ENCODE measurements at regions not wholly inside any gene's neighbourhood (a gene's known extent, or its start where the extent isn't known, plus 50 kb on each side); places are given as distances from the start of the nearest gene placed in this dataset.

DNA sequence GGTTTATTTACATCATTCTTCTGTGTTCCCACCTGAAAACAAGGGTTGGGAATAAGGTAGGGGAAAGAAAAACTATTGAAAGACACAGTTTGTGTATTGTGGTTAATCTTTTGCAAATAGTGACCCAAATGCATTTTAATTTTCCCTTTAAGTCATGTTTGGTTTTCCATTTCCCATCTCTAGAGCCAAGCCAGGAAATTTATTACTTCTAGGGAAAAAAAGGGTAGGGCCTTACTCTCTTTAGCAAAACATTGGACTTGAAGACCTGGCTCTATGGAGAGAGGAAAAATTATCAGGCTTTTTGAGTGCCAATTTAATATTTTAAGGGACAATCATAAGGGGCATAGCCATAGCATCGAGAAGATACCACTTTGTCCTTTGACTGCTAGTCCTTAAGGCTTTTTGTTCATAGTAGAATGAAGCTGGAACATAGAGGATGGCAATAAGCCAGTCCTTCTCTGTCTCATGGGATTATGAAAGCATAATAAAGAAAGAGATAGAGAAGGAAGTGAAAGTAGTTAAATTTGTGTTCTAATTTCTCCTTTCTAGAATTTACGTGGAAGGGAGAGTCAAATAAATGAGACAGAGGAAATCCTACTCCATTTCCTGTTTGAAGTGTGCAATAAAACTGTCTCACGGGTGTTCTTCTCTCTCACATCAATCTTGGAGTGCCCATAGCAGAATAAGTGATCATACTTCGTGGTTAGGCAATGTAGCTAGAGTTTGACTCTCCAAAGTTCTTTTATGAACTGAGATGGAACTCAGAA lies 50.9 kb upstream of the PPFIA2 start:
- in situ Hi-C loops (cut with MboI; ENCODE audit: low sequenced_read_pairs in 4 of 4) (no loop called here), intact Hi-C loops (cut with DNase I; ENCODE audit: low total_unique reads) (no loop called here)
- H3K9me3 ChIP-seq, result no peaks in the 10 kb centered on the region
- no peaks in the 10 kb centered on the region for H3K4me1 ChIP-seq
- DNase-seq (no peak), ATAC-seq (no peak)
- TF ChIP-seq, protein P1, sequence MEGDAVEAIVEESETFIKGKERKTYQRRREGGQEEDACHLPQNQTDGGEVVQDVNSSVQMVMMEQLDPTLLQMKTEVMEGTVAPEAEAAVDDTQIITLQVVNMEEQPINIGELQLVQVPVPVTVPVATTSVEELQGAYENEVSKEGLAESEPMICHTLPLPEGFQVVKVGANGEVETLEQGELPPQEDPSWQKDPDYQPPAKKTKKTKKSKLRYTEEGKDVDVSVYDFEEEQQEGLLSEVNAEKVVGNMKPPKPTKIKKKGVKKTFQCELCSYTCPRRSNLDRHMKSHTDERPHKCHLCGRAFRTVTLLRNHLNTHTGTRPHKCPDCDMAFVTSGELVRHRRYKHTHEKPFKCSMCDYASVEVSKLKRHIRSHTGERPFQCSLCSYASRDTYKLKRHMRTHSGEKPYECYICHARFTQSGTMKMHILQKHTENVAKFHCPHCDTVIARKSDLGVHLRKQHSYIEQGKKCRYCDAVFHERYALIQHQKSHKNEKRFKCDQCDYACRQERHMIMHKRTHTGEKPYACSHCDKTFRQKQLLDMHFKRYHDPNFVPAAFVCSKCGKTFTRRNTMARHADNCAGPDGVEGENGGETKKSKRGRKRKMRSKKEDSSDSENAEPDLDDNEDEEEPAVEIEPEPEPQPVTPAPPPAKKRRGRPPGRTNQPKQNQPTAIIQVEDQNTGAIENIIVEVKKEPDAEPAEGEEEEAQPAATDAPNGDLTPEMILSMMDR (IDR thresholded peaks at IDR 0.05 in 4 of 5, conservative IDR thresholded peaks at IDR 0.05 in 1 of 5), result no peak
- no peak for TF ChIP-seq POLR2A (IDR thresholded peaks at IDR 0.05)
- H3K27ac ChIP-seq, result no peak overlapping the region
- no peak overlapping the region for H3K4me3 ChIP-seq
- H3K27me3 ChIP-seq, result no peaks in the 10 kb centered on the region
- no peaks in the 10 kb centered on the region for H3K36me3 ChIP-seq

DNA sequence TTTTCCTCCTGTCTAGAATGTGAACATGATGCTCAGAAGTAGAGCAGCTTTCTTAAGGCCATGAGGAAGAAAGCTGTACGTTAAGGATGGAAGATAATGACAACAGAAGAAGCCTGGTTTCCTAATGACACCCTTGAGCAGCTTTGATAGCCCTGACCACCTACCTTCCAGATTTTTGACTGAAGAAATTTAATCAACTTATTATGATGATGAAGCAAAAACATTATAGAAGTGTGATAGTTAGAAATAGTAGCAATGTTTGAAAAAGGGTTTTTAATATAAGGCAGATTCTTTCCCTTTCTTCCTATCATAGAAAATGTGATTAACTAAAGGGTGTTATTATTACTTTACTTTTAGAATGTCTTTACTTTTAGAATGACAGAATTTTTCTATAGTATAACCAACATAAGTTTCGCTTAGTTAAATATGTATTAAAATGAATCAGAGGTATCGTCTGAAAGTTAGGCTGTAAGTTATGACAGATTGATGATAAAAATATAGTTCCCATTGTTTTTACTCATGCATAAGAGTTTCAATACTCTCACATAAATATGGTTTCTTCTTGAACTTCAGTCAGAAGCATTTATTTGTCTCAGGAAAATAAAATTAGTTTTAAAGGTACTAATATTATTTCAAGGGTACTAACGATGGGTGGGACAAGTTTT lies 50.1 kb upstream of the PPFIA2 start:
- no peaks in the 10 kb centered on the region for H3K36me3 ChIP-seq
- TF ChIP-seq, protein P1 (IDR thresholded peaks at IDR 0.05 in 4 of 5, conservative IDR thresholded peaks at IDR 0.05 in 1 of 5), result no peak
- TF ChIP-seq POLR2A (IDR thresholded peaks at IDR 0.05), result no peak
- H3K27ac ChIP-seq, result no peak overlapping the region
- in situ Hi-C loops (cut with MboI; ENCODE audit: low sequenced_read_pairs in 4 of 4) (no loop called here), intact Hi-C loops (cut with DNase I; ENCODE audit: low total_unique reads) (no loop called here)
- H3K4me1 ChIP-seq, result no peaks in the 10 kb centered on the region
- no peaks in the 10 kb centered on the region for H3K9me3 ChIP-seq
- no peak for DNase-seq
- no peak for ATAC-seq
- no peaks in the 10 kb centered on the region for H3K27me3 ChIP-seq
- no peak overlapping the region for H3K4me3 ChIP-seq

All from gastrocnemius medialis (tissue), 4 donors.